Esophagus mucosa (tissue), 1 donor: ENCODE measurements at regions not wholly inside any gene's neighbourhood (a gene's known extent, or its start where the extent isn't known, plus 50 kb on each side); places are given as distances from the start of the nearest gene placed in this dataset.
A peak's percentile ranks its signal among the peaks of the same experiment; 100 is the strongest.

Experiments
- ATAC-seq: fragments of 200-7000 bp; cut with Tn5 transposase; one replicate; pipeline ENCODE4 v1.9.1; 2020
- donor health status: DM: yes; HTN: yes; CAD: no.

- ATAC-seq = no peak
Measured at GRCh38 chr17:53891726-53892125, 69.0 kb downstream of the KIF2B start.

- ATAC-seq = no peak
Measured at GRCh38 chr17:53892222-53892621, 69.5 kb downstream of the KIF2B start.

GRCh38 chr17:53894591-53894990, 71.9 kb downstream of the KIF2B start:
- no peak for ATAC-seq

- ATAC-seq = no peak
Measured at GRCh38 chr17:53896047-53896446, 73.3 kb downstream of the KIF2B start.

- ATAC-seq = no peak
Measured at GRCh38 chr17:53900951-53901350, 78.2 kb downstream of the KIF2B start.

GRCh38 chr17:53907435-53907834, 84.7 kb downstream of the KIF2B start:
- no peak for ATAC-seq

GRCh38 chr17:53909802-53910201, 87.1 kb downstream of the KIF2B start:
- ATAC-seq = no peak

- ATAC-seq = no peak
Measured at GRCh38 chr17:53912117-53912516, 89.4 kb downstream of the KIF2B start.

GRCh38 chr17:53919356-53919755, 96.6 kb downstream of the KIF2B start:
- ATAC-seq = no peak

- no peak for ATAC-seq
Measured at GRCh38 chr17:53924530-53925455, 102.1 kb downstream of the KIF2B start.

- no peak for ATAC-seq
Measured at GRCh38 chr17:53932386-53932785, 109.7 kb downstream of the KIF2B start.

GRCh38 chr17:53934931-53935330, 112.2 kb downstream of the KIF2B start:
- ATAC-seq = no peak

- ATAC-seq = no peak
Measured at GRCh38 chr17:53941231-53941630, 118.5 kb downstream of the KIF2B start.

- no peak for ATAC-seq
Measured at GRCh38 chr17:53942436-53942835, 119.7 kb downstream of the KIF2B start.

GRCh38 chr17:53942898-53943297, 120.2 kb downstream of the KIF2B start:
- ATAC-seq = no peak

GRCh38 chr17:53948323-53948722, 125.6 kb downstream of the KIF2B start:
- no peak for ATAC-seq

- no peak for ATAC-seq
Measured at GRCh38 chr17:53949473-53950090, 126.9 kb downstream of the KIF2B start.

GRCh38 chr17:53950207-53950857, 127.6 kb downstream of the KIF2B start:
- ATAC-seq = no peak

- peak; percentile 86 for ATAC-seq
Measured at GRCh38 chr17:53950858-53951250, 128.1 kb downstream of the KIF2B start.

- no peak for ATAC-seq
Measured at GRCh38 chr17:53971361-53971760, 148.6 kb downstream of the KIF2B start.

- no peak for ATAC-seq
Measured at GRCh38 chr17:53979991-53980390, 157.3 kb downstream of the KIF2B start.

- no peak for ATAC-seq
Measured at GRCh38 chr17:53996131-53996530, 173.4 kb downstream of the KIF2B start.

- ATAC-seq = no peak
Measured at GRCh38 chr17:53996890-53997289, 174.2 kb downstream of the KIF2B start.

- ATAC-seq = no peak
Measured at GRCh38 chr17:54007855-54008254, 185.1 kb downstream of the KIF2B start.
